Body of pancreas (tissue), 4 donors: ENCODE measurements at regions not wholly inside any gene's neighbourhood (a gene's known extent, or its start where the extent isn't known, plus 50 kb on each side); places are given as distances from the start of the nearest gene placed in this dataset.

Source experiments
- POLR2A ChIP-seq, 3 donors: fragments of 450-650 bp; IDR thresholded peaks; one replicate each; pipeline ENCODE4 v1.6.1; 2016; ENCODE audit warnings: antibody characterized with exemption in 3 of 3, mild to moderate bottlenecking in 2 of 3
- TF ChIP-seq, protein P1 (sequence below), 7 experiments: fragments of 450-650 bp in 4 of 7; fragments of 200-600 bp in 3 of 7; sonication (generic) in 3 of 7; IDR thresholded peaks; one replicate each; pipeline ENCODE4 v1.5.1; 2016 to 2019; ENCODE audit warnings: antibody characterized with exemption in 7 of 7

GRCh38 chr12:91529829-91530228 lies 347.2 kb upstream of the DCN start:
- TF ChIP-seq, protein P1, sequence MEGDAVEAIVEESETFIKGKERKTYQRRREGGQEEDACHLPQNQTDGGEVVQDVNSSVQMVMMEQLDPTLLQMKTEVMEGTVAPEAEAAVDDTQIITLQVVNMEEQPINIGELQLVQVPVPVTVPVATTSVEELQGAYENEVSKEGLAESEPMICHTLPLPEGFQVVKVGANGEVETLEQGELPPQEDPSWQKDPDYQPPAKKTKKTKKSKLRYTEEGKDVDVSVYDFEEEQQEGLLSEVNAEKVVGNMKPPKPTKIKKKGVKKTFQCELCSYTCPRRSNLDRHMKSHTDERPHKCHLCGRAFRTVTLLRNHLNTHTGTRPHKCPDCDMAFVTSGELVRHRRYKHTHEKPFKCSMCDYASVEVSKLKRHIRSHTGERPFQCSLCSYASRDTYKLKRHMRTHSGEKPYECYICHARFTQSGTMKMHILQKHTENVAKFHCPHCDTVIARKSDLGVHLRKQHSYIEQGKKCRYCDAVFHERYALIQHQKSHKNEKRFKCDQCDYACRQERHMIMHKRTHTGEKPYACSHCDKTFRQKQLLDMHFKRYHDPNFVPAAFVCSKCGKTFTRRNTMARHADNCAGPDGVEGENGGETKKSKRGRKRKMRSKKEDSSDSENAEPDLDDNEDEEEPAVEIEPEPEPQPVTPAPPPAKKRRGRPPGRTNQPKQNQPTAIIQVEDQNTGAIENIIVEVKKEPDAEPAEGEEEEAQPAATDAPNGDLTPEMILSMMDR (IDR thresholded peaks at IDR 0.05), result no peak
- TF ChIP-seq POLR2A (IDR thresholded peaks at IDR 0.05), result no peak
